ENCODE measurements at regions not wholly inside any gene's neighbourhood (a gene's known extent, or its start where the extent isn't known, plus 50 kb on each side); places are given as distances from the start of the nearest gene placed in this dataset.

- H3K4me3 ChIP-seq (replicated peaks; ENCODE audit: insufficient read depth, low read length) = no peak overlapping the region
- no peak for DNase-seq (ENCODE audit: low read depth in 1 of 2, low spot score in 1 of 2)
- H3K27me3 ChIP-seq (ENCODE audit: insufficient read depth, poor library complexity, severe bottlenecking) = no peaks in the 10 kb centered on the region
- H3K27ac ChIP-seq (replicated peaks) = no peak overlapping the region
- no peak for TF ChIP-seq POLR2AphosphoS5 (IDR thresholded peaks at IDR 0.05; ENCODE audit: low read depth)
- no peak for TF ChIP-seq SPI1 (IDR thresholded peaks at IDR 0.05; ENCODE audit: borderline replicate concordance, low read depth)
- TF ChIP-seq CTCF (IDR thresholded peaks at IDR 0.05; ENCODE audit: insufficient read depth, low read length) = no peak
- no peak for TF ChIP-seq GABPA (IDR thresholded peaks at IDR 0.05; ENCODE audit: low read depth)
- TF ChIP-seq REST (IDR thresholded peaks at IDR 0.05; ENCODE audit: insufficient replicate concordance, low read depth) = no peak
Observed at GRCh38 chr3:181948286-181948685, 236.6 kb downstream of the SOX2 start.

GRCh38 chr3:181952221-181952620, 240.5 kb downstream of the SOX2 start:
- no peaks in the 10 kb centered on the region for H3K27me3 ChIP-seq (ENCODE audit: insufficient read depth, poor library complexity, severe bottlenecking)
- TF ChIP-seq REST (IDR thresholded peaks at IDR 0.05; ENCODE audit: insufficient replicate concordance, low read depth) (no peak), GABPA (IDR thresholded peaks at IDR 0.05; ENCODE audit: low read depth) (no peak), CTCF (IDR thresholded peaks at IDR 0.05; ENCODE audit: insufficient read depth, low read length) (no peak), POLR2AphosphoS5 (IDR thresholded peaks at IDR 0.05; ENCODE audit: low read depth) (no peak), SPI1 (IDR thresholded peaks at IDR 0.05; ENCODE audit: borderline replicate concordance, low read depth) (no peak)
- no peak overlapping the region for H3K4me3 ChIP-seq (replicated peaks; ENCODE audit: insufficient read depth, low read length)
- DNase-seq (ENCODE audit: low read depth in 1 of 2, low spot score in 1 of 2) = no peak
- no peak overlapping the region for H3K27ac ChIP-seq (replicated peaks)

GRCh38 chr3:181952929-181953328, 241.2 kb downstream of the SOX2 start:
- H3K4me3 ChIP-seq (replicated peaks; ENCODE audit: insufficient read depth, low read length) = no peak overlapping the region
- no peak overlapping the region for H3K27ac ChIP-seq (replicated peaks)
- TF ChIP-seq CTCF (IDR thresholded peaks at IDR 0.05; ENCODE audit: insufficient read depth, low read length) (no peak), SPI1 (IDR thresholded peaks at IDR 0.05; ENCODE audit: borderline replicate concordance, low read depth) (no peak), REST (IDR thresholded peaks at IDR 0.05; ENCODE audit: insufficient replicate concordance, low read depth) (no peak), POLR2AphosphoS5 (IDR thresholded peaks at IDR 0.05; ENCODE audit: low read depth) (no peak), GABPA (IDR thresholded peaks at IDR 0.05; ENCODE audit: low read depth) (no peak)
- no peak for DNase-seq (ENCODE audit: low read depth in 1 of 2, low spot score in 1 of 2)
- H3K27me3 ChIP-seq (ENCODE audit: insufficient read depth, poor library complexity, severe bottlenecking) = no peaks in the 10 kb centered on the region

Data from HL-60 (cell line).